PC-9 (cell line): ENCODE measurements at regions not wholly inside any gene's neighbourhood (a gene's known extent, or its start where the extent isn't known, plus 50 kb on each side); places are given as distances from the start of the nearest gene placed in this dataset.

Experiments
- EZH2 ChIP-seq: fragments of 200-600 bp; sonication (generic); IDR thresholded peaks from 2 replicates; pipeline ENCODE4 v1.8.0; 2017; ENCODE audit warnings: antibody characterized with exemption, low read depth
- TF ChIP-seq, protein P1 (sequence below): fragments of 200-600 bp; sonication (generic); conservative IDR thresholded peaks from 2 replicates; pipeline ENCODE4 v1.6.1; 2017; ENCODE audit warnings: mixed run types, antibody characterized with exemption, mild to moderate bottlenecking, moderate library complexity

DNA sequence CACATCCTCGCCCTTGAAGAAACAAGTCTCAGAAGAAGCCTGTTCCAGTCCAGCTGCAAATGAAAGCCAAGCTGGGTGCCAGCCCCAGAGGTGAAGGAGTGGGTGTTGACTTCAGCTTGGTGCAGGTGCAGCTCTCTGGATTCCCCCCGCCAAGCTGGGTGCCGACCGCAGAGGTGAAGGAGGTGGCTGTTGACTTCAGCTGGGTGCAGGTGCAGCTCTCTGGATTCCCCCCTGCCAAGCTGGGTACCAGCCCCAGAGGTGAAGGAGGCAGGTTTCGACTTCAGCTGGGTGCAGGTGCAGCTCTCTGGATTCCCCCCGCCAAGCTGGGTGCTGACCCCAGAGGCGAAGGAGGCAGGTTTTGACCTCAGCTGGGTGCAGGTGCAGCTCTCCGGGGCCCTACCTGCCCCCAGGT is 1234.0 kb downstream of the TBC1D22A start:
- TF ChIP-seq, protein P1, sequence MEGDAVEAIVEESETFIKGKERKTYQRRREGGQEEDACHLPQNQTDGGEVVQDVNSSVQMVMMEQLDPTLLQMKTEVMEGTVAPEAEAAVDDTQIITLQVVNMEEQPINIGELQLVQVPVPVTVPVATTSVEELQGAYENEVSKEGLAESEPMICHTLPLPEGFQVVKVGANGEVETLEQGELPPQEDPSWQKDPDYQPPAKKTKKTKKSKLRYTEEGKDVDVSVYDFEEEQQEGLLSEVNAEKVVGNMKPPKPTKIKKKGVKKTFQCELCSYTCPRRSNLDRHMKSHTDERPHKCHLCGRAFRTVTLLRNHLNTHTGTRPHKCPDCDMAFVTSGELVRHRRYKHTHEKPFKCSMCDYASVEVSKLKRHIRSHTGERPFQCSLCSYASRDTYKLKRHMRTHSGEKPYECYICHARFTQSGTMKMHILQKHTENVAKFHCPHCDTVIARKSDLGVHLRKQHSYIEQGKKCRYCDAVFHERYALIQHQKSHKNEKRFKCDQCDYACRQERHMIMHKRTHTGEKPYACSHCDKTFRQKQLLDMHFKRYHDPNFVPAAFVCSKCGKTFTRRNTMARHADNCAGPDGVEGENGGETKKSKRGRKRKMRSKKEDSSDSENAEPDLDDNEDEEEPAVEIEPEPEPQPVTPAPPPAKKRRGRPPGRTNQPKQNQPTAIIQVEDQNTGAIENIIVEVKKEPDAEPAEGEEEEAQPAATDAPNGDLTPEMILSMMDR = no peak
- no peak for TF ChIP-seq EZH2
